Suprapubic skin (tissue), 4 donors: ENCODE measurements at regions not wholly inside any gene's neighbourhood (a gene's known extent, or its start where the extent isn't known, plus 50 kb on each side); places are given as distances from the start of the nearest gene placed in this dataset.

Source experiments
- DNase-seq, 2 donors: peaks; one replicate each; pipeline ENCODE4 v3.0.0-alpha.2; 2019; ENCODE audit warnings: low spot score in 2 of 2
- H3K27ac ChIP-seq: fragments of 200-600 bp; sonication (generic); one replicate; pipeline ENCODE4 v1.5.1; 2019
- H3K27me3 ChIP-seq: fragments of 200-600 bp; sonication (generic); one replicate; pipeline ENCODE4 v1.5.1; 2019
- H3K36me3 ChIP-seq: fragments of 200-600 bp; sonication (generic); one replicate; pipeline ENCODE4 v1.5.1; 2019
- H3K4me1 ChIP-seq: fragments of 200-600 bp; sonication (generic); one replicate; pipeline ENCODE4 v1.5.1; 2019
- H3K4me3 ChIP-seq: fragments of 200-600 bp; sonication (generic); one replicate; pipeline ENCODE4 v1.5.1; 2019; ENCODE audit warnings: mild to moderate bottlenecking
- H3K9me3 ChIP-seq: fragments of 200-600 bp; sonication (generic); one replicate; pipeline ENCODE4 v1.5.1; 2019
- EP300 ChIP-seq: sonication (generic); formaldehyde crosslinking; IDR thresholded peaks from one replicate; pipeline ENCODE4 v1.6.1; 2017; ENCODE audit warnings: antibody characterized with exemption
- POLR2A ChIP-seq, 2 donors: fragments of 450-650 bp; IDR thresholded peaks; one replicate each; pipeline ENCODE4 v1.6.1; 2017; ENCODE audit warnings: antibody characterized with exemption in 2 of 2, mild to moderate bottlenecking in 2 of 2, moderate library complexity in 2 of 2
- POLR2AphosphoS5 ChIP-seq, 3 donors: sonication (generic); formaldehyde crosslinking; IDR thresholded peaks; one replicate each; pipeline ENCODE4 v1.6.1; 2017; ENCODE audit warnings: antibody characterized with exemption in 3 of 3
- WGBS: methylation state at CpG from one replicate; pipeline ENCODE4 v1.1.5; 2018; 5-methylcytosine and 5-hydroxymethylcytosine counted together
- TF ChIP-seq, protein P1 (sequence below), 2 donors: fragments of 200-600 bp in 1 of 2; fragments of 450-650 bp in 1 of 2; sonication (generic) in 1 of 2; IDR thresholded peaks; one replicate each; pipeline ENCODE4 v1.5.1; 2016 to 2019; ENCODE audit warnings: antibody characterized with exemption in 2 of 2, mild to moderate bottlenecking in 1 of 2, moderate library complexity in 1 of 2

DNA sequence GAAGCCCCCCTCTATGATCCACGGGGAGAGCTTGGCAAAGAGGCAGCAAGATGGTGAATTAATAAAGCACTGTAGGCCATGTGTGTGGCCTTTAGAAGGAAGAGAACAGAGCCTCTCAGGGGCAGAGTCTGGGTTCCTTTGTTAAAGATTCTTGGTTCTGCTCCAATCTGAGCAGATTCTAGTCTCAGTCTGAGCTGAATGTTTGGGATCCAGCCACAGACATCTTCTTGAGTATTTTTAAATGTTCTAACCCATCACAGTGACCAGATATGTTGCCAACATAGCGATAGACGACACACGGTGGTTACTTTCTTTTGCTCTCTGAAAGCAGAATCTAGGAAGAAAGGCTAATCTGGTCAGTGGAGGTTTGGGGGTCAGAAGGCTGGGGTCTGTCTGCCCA is 147.5 kb upstream of the GPR12 start:
- H3K36me3 ChIP-seq: no peaks in the 10 kb centered on the region
- H3K4me1 ChIP-seq: no peaks in the 10 kb centered on the region
- no peak for DNase-seq
- H3K4me3 ChIP-seq: no peak overlapping the region
- no peak for TF ChIP-seq POLR2A (IDR thresholded peaks at IDR 0.05)
- TF ChIP-seq, protein P1, sequence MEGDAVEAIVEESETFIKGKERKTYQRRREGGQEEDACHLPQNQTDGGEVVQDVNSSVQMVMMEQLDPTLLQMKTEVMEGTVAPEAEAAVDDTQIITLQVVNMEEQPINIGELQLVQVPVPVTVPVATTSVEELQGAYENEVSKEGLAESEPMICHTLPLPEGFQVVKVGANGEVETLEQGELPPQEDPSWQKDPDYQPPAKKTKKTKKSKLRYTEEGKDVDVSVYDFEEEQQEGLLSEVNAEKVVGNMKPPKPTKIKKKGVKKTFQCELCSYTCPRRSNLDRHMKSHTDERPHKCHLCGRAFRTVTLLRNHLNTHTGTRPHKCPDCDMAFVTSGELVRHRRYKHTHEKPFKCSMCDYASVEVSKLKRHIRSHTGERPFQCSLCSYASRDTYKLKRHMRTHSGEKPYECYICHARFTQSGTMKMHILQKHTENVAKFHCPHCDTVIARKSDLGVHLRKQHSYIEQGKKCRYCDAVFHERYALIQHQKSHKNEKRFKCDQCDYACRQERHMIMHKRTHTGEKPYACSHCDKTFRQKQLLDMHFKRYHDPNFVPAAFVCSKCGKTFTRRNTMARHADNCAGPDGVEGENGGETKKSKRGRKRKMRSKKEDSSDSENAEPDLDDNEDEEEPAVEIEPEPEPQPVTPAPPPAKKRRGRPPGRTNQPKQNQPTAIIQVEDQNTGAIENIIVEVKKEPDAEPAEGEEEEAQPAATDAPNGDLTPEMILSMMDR (IDR thresholded peaks at IDR 0.05): no peak
- TF ChIP-seq EP300: no peak
- TF ChIP-seq POLR2AphosphoS5 (IDR thresholded peaks at IDR 0.05): no peak
- no peak overlapping the region for H3K27ac ChIP-seq
- peaks cover 9% of the 10 kb centered on the region for H3K27me3 ChIP-seq
- no peaks in the 10 kb centered on the region for H3K9me3 ChIP-seq
- WGBS: 62% methylated on average over 4 of the region's 4 CpGs

DNA sequence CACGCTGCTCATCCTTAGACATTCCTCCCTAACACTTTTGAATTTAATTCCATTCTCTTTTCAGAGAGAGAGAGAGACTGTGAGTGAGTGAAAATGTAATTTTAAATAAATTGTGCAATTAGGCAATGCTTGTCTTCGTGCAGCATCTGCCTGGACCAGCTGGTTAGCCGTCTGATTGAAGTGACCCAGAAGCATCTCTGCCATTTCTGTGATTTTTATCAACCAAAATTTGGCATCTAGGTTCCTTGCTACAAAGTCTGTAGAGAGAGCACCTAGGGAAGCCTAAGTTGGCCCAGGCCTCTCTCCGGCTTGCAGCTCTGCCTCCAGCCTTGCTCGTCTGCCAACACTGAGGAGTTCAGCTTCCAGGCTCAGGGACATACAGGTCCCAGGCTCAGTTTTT is 138.6 kb upstream of the GPR12 start:
- Histone ChIP-seq H3K4me3 (no peak overlapping the region), H3K9me3 (no peaks in the 10 kb centered on the region), H3K27ac (no peak overlapping the region), H3K27me3 (peaks cover 18% of the 10 kb centered on the region), H3K4me1 (no peaks in the 10 kb centered on the region), H3K36me3 (no peaks in the 10 kb centered on the region)
- DNase-seq: no peak
- 72% methylated on average over 5 of the region's 5 CpGs for WGBS
- TF ChIP-seq POLR2A (IDR thresholded peaks at IDR 0.05) (no peak), EP300 (no peak), POLR2AphosphoS5 (IDR thresholded peaks at IDR 0.05) (no peak)
- TF ChIP-seq, protein P1 (IDR thresholded peaks at IDR 0.05): no peak

DNA sequence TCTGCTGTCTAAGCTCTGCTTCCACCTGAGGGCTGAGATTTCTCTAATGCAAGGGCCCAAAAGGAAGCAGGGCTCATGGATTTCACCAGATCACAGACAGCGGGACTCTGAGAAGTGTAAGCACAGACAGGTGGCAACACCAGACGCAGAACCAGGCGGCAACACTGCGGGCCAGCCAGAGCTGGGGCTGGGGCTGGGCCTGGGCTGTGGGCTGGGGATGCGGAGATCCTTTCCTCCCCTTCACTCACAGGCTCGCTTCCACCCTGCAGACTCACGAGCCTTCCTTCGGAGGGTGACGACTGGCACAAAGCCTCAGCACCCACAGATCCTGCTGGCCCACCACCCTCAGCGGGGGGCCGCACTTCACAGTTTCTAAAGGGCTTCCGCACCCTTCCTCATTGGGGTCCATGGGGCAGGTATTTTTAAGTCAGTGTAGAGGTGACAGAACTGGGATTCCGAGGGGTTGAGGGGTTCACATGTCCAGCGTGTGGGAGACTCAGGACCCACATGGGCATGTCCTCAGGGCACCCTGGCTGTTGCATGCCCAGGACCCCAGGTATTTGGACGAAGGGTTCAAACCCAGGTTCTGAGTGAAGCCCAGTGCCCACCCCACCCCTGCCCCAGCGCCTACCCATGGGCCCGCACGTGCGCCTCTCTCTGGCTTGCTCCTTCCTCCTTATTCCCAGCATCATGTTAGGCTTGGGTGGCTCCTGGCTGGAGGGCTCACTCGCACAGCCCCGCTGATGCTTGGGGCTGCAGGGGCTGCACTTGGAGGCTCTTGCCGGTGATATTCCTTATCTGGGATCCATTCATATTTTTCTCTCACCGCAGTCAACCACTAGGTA is 137.3 kb upstream of the GPR12 start:
- Histone ChIP-seq H3K27ac (no peak overlapping the region), H3K4me1 (no peaks in the 10 kb centered on the region), H3K27me3 (peaks cover 18% of the 10 kb centered on the region), H3K4me3 (no peak overlapping the region), H3K9me3 (no peaks in the 10 kb centered on the region), H3K36me3 (no peaks in the 10 kb centered on the region)
- DNase-seq: no peak
- TF ChIP-seq POLR2A (IDR thresholded peaks at IDR 0.05) (no peak), EP300 (no peak), POLR2AphosphoS5 (IDR thresholded peaks at IDR 0.05) (no peak)
- TF ChIP-seq, protein P1 (IDR thresholded peaks at IDR 0.05): no peak
- WGBS: 85% methylated on average over 14 of the region's 23 CpGs

DNA sequence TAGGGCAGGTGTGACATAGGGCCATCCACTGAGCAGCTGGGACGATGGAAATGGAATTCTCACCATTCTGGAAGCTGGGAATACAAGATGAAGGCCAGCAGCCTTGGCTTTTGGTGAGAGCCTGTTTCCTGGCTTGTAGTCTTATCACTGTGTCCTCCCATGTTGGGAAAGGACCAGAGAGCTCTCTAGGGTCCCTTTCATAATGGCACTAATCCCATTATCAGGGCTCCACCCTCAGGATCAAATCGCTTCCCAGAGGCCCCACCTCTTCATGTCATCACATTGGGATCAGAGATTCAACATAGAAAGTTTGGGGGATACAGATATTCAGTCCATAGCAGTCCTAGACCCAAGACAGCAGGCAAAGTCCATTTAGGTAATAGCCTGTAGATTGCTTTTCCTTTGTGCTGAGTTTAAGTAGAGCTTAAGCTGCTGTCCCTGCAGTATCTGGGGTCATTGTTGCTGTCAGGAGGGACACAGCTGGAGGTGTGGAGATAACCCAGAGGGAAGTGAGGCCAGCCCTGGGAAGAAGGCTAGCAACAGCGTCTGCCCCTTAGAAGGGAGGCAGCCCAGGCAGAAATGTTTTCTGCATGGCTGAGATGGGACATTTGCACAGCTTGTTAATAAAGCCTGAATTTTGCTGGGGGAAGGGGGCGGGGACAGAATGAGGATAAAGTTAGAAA is 136.5 kb upstream of the GPR12 start:
- Histone ChIP-seq H3K36me3 (no peaks in the 10 kb centered on the region), H3K27me3 (peaks cover 18% of the 10 kb centered on the region), H3K27ac (no peak overlapping the region), H3K4me1 (no peaks in the 10 kb centered on the region), H3K4me3 (no peak overlapping the region), H3K9me3 (no peaks in the 10 kb centered on the region)
- 64% methylated on average over 4 of the region's 4 CpGs for WGBS
- no peak for TF ChIP-seq POLR2A (IDR thresholded peaks at IDR 0.05)
- TF ChIP-seq, protein P1 (IDR thresholded peaks at IDR 0.05): no peak
- TF ChIP-seq EP300: no peak
- no peak for TF ChIP-seq POLR2AphosphoS5 (IDR thresholded peaks at IDR 0.05)
- no peak for DNase-seq

DNA sequence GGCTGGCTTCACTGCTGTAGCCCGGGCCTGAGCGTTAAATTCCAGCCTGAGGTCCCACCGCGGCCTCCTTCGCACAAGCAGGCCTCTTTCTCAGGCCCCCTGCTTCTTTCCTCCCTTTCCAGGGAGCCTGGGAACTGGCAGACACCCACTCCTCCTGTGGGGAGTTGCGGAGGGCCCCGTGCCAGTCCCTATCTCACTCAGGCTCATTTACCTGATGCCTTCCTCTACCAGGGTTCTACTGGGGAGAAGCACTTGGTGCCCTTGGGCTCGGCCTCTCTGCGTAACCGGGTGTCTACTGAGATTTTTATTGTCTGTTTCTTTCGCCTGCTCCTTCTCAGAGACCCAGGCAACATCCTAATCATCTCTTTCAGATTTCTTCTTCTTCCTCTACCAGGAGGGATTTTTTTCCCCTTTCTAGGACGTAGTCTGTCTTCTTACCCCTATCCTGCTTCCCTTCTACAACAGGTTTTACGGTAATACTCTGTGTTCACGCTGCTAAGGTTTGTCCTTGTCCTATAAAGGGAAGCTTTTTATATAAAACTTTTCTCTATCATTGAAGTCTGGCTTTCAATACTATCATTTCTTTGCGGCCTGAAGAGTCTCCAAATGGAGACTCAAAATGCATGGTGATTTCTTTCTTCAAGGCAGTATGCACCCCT is 135.4 kb upstream of the GPR12 start:
- DNase-seq: no peak
- Histone ChIP-seq H3K36me3 (no peaks in the 10 kb centered on the region), H3K4me1 (no peaks in the 10 kb centered on the region), H3K9me3 (no peaks in the 10 kb centered on the region), H3K27ac (no peak overlapping the region), H3K27me3 (peaks cover 18% of the 10 kb centered on the region), H3K4me3 (no peak overlapping the region)
- TF ChIP-seq, protein P1 (IDR thresholded peaks at IDR 0.05): no peak
- TF ChIP-seq POLR2A (IDR thresholded peaks at IDR 0.05) (no peak), POLR2AphosphoS5 (IDR thresholded peaks at IDR 0.05) (no peak), EP300 (no peak)
- WGBS: 57% methylated on average over 15 of the region's 15 CpGs
